ENCODE measurements at regions not wholly inside any gene's neighbourhood (a gene's known extent, or its start where the extent isn't known, plus 50 kb on each side); places are given as distances from the start of the nearest gene placed in this dataset.

DNA sequence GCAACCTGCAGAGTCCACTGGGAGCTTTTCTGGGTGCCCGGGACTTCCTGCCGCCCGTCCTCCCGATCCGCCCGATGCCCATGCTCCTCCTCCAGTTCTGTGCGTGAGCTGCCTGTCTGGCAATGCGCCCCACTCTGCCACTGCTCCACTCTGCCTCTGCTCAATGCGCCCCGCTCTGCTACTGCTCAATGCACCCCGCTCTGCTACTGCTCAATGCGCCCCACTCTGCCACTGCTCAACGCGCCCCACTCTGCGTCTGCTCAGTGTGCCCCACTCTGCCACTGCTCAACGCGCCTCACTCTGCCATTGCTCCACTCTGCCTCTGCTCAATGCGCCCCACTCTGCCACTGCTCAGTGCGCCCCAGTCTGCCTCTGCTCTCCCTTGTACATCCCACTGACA lies 436.0 kb downstream of the NR2F1-AS1 start:
- H3K27me3 Mint-ChIP-seq (ENCODE audit: low read depth): no peaks in the 10 kb centered on the region
- H3K27ac Mint-ChIP-seq: no peak overlapping the region
- H3K4me1 Mint-ChIP-seq: no peaks in the 10 kb centered on the region
- DNase-seq (ENCODE audit: low spot score) (no peak), ATAC-seq (no peak)
- H3K36me3 Mint-ChIP-seq: no peaks in the 10 kb centered on the region
- peaks cover 14% of the 10 kb centered on the region; the same call in 1 of the 2 replicates for H3K9me3 Mint-ChIP-seq
- CTCF ChIA-PET: no interaction called here
- TF ChIP-seq, protein P1, sequence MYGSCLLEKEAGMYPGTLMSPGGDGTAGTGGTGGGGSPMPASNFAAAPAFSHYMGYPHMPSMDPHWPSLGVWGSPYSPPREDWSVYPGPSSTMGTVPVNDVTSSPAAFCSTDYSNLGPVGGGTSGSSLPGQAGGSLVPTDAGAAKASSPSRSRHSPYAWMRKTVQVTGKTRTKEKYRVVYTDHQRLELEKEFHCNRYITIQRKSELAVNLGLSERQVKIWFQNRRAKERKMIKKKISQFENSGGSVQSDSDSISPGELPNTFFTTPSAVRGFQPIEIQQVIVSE (CRISPR knock-in tag; IDR thresholded peaks at IDR 0.05; ENCODE audit: borderline replicate concordance): no peak
- no peak for TF ChIP-seq FOXK1 (CRISPR knock-in tag; IDR thresholded peaks at IDR 0.05)
- TF ChIP-seq, protein P2, sequence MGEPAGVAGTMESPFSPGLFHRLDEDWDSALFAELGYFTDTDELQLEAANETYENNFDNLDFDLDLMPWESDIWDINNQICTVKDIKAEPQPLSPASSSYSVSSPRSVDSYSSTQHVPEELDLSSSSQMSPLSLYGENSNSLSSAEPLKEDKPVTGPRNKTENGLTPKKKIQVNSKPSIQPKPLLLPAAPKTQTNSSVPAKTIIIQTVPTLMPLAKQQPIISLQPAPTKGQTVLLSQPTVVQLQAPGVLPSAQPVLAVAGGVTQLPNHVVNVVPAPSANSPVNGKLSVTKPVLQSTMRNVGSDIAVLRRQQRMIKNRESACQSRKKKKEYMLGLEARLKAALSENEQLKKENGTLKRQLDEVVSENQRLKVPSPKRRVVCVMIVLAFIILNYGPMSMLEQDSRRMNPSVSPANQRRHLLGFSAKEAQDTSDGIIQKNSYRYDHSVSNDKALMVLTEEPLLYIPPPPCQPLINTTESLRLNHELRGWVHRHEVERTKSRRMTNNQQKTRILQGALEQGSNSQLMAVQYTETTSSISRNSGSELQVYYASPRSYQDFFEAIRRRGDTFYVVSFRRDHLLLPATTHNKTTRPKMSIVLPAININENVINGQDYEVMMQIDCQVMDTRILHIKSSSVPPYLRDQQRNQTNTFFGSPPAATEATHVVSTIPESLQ (CRISPR knock-in tag; IDR thresholded peaks at IDR 0.05): no peak
- no peak for TF ChIP-seq AR (CRISPR knock-in tag; IDR thresholded peaks at IDR 0.05)
- no peak for TF ChIP-seq USF1 (CRISPR knock-in tag; IDR thresholded peaks at IDR 0.05)
- H3K4me3 Mint-ChIP-seq: no peak overlapping the region
- POLR2A ChIA-PET: no interaction called here

DNA sequence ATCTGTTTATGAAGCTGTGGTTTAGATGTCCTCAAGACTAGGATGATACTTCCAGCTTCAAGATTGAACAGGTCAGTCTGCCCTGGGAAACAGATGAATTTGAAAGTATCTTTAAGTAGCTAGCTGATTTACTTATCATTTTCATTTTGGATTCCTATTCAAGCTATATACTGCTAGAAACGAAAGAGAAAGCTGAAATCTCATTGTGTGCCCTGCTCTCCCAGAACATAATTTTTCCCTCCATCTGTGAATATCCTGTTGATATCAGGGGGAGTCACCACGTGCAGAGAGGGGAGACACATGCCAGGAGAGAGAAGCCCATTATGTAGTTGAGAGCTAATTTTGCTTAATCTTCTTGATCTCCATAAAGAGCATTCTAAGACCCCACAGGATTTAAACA lies 439.1 kb downstream of the NR2F1-AS1 start:
- Mint-ChIP-seq H3K4me1 (no peaks in the 10 kb centered on the region), H3K36me3 (no peaks in the 10 kb centered on the region), H3K9me3 (peaks cover 19% of the 10 kb centered on the region), H3K27ac (no peak overlapping the region), H3K4me3 (no peak overlapping the region), H3K27me3 (ENCODE audit: low read depth) (no peaks in the 10 kb centered on the region)
- CTCF ChIA-PET: no interaction called here
- DNase-seq (ENCODE audit: low spot score) (no peak), ATAC-seq (no peak)
- TF ChIP-seq NFYB (CRISPR knock-in tag; conservative IDR thresholded peaks at IDR 0.05; ENCODE audit: low read depth): no peak
- TF ChIP-seq FOXK1 (CRISPR knock-in tag; IDR thresholded peaks at IDR 0.05): no peak
- TF ChIP-seq MYBL2 (CRISPR knock-in tag; IDR thresholded peaks at IDR 0.05): no peak
- no peak for TF ChIP-seq ZNF121 (CRISPR knock-in tag; IDR thresholded peaks at IDR 0.05)
- TF ChIP-seq CREM (CRISPR knock-in tag; IDR thresholded peaks at IDR 0.05): no peak
- TF ChIP-seq, protein P3, sequence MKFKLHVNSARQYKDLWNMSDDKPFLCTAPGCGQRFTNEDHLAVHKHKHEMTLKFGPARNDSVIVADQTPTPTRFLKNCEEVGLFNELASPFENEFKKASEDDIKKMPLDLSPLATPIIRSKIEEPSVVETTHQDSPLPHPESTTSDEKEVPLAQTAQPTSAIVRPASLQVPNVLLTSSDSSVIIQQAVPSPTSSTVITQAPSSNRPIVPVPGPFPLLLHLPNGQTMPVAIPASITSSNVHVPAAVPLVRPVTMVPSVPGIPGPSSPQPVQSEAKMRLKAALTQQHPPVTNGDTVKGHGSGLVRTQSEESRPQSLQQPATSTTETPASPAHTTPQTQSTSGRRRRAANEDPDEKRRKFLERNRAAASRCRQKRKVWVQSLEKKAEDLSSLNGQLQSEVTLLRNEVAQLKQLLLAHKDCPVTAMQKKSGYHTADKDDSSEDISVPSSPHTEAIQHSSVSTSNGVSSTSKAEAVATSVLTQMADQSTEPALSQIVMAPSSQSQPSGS (CRISPR knock-in tag; IDR thresholded peaks at IDR 0.05; ENCODE audit: borderline replicate concordance, low read depth): no peak
- TF ChIP-seq ERG (CRISPR knock-in tag; IDR thresholded peaks at IDR 0.05): no peak
- TF ChIP-seq RELA (CRISPR knock-in tag; IDR thresholded peaks at IDR 0.05; ENCODE audit: borderline replicate concordance): no peak
- TF ChIP-seq, protein P4, sequence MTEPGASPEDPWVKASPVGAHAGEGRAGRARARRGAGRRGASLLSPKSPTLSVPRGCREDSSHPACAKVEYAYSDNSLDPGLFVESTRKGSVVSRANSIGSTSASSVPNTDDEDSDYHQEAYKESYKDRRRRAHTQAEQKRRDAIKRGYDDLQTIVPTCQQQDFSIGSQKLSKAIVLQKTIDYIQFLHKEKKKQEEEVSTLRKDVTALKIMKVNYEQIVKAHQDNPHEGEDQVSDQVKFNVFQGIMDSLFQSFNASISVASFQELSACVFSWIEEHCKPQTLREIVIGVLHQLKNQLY (CRISPR knock-in tag; IDR thresholded peaks at IDR 0.05): no peak
- no peak for TF ChIP-seq E2F4 (CRISPR knock-in tag; IDR thresholded peaks at IDR 0.05; ENCODE audit: borderline replicate concordance, low read depth)
- TF ChIP-seq, protein P5, sequence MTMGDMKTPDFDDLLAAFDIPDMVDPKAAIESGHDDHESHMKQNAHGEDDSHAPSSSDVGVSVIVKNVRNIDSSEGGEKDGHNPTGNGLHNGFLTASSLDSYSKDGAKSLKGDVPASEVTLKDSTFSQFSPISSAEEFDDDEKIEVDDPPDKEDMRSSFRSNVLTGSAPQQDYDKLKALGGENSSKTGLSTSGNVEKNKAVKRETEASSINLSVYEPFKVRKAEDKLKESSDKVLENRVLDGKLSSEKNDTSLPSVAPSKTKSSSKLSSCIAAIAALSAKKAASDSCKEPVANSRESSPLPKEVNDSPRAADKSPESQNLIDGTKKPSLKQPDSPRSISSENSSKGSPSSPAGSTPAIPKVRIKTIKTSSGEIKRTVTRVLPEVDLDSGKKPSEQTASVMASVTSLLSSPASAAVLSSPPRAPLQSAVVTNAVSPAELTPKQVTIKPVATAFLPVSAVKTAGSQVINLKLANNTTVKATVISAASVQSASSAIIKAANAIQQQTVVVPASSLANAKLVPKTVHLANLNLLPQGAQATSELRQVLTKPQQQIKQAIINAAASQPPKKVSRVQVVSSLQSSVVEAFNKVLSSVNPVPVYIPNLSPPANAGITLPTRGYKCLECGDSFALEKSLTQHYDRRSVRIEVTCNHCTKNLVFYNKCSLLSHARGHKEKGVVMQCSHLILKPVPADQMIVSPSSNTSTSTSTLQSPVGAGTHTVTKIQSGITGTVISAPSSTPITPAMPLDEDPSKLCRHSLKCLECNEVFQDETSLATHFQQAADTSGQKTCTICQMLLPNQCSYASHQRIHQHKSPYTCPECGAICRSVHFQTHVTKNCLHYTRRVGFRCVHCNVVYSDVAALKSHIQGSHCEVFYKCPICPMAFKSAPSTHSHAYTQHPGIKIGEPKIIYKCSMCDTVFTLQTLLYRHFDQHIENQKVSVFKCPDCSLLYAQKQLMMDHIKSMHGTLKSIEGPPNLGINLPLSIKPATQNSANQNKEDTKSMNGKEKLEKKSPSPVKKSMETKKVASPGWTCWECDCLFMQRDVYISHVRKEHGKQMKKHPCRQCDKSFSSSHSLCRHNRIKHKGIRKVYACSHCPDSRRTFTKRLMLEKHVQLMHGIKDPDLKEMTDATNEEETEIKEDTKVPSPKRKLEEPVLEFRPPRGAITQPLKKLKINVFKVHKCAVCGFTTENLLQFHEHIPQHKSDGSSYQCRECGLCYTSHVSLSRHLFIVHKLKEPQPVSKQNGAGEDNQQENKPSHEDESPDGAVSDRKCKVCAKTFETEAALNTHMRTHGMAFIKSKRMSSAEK (CRISPR knock-in tag; IDR thresholded peaks at IDR 0.05; ENCODE audit: borderline replicate concordance): no peak
- TF ChIP-seq ZNF219 (CRISPR knock-in tag; IDR thresholded peaks at IDR 0.05; ENCODE audit: borderline replicate concordance): no peak
- TF ChIP-seq, protein P2 (CRISPR knock-in tag; IDR thresholded peaks at IDR 0.05): no peak
- POLR2A ChIA-PET: no interaction called here
